Effector memory CD4-positive, alpha-beta T cell (primary cell): ENCODE measurements at regions not wholly inside any gene's neighbourhood (a gene's known extent, or its start where the extent isn't known, plus 50 kb on each side); places are given as distances from the start of the nearest gene placed in this dataset.
"Not testable (repeated sequence)": the region's sequence is repeated elsewhere in the genome, so short reads cannot be mapped to it uniquely, and the experiment has no call there.

Experiments used
- DNase-seq, 3 donors: peaks; one replicate each; pipeline ENCODE4 v3.0.0-alpha.2; 2020
- H3K27ac ChIP-seq: 2 replicates; pipeline ENCODE4 v1.7.0; 2013; ENCODE audit warnings: mild to moderate bottlenecking, low read length, moderate library complexity; ENCODE audit not compliant: insufficient read depth, poor library complexity, severe bottlenecking
- H3K27me3 ChIP-seq: replicated peaks from 2 replicates; pipeline ENCODE4 v1.7.0; 2013; ENCODE audit warnings: mild to moderate bottlenecking, low read length; ENCODE audit not compliant: insufficient read depth, control insufficient read depth, poor library complexity, severe bottlenecking
- H3K36me3 ChIP-seq: 2 replicates; pipeline ENCODE4 v1.7.0; 2013; ENCODE audit warnings: mild to moderate bottlenecking, low read length, moderate library complexity; ENCODE audit not compliant: control insufficient read depth, insufficient read depth
- H3K4me1 ChIP-seq: 2 replicates; pipeline ENCODE4 v1.7.0; 2013; ENCODE audit warnings: low read length, mild to moderate bottlenecking; ENCODE audit not compliant: control insufficient read depth, insufficient read depth, poor library complexity, severe bottlenecking
- H3K4me3 ChIP-seq: 2 replicates; pipeline ENCODE4 v1.7.0; 2013; ENCODE audit warnings: low read length, low read depth, mild to moderate bottlenecking; ENCODE audit not compliant: insufficient read depth, poor library complexity, severe bottlenecking
- H3K9me3 ChIP-seq: 2 replicates; pipeline ENCODE4 v1.7.0; 2013; ENCODE audit warnings: mild to moderate bottlenecking, low read length, moderate library complexity; ENCODE audit not compliant: control insufficient read depth

DNA sequence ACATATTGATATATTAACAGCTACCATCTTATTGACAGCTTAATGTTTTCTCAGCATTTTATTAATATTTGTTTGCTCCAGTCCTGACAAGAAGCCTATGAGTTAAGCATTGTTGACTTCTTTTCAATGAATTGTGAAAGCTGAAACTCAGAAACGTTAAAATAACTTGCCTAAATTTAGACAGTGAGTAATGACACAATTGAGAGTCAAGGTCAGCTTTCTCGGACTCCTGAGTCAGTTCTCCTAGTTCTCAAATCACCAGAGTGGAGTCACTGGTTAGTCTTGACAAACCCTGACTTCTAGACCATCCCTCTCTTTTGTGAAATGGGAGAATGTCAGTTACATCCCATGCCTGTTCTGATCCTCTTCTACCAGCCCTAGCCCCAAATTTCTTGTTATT, 222.7 kb upstream of the ACO1 start:
- Histone ChIP-seq H3K4me3 (no peak overlapping the region), H3K36me3 (no peaks in the 10 kb centered on the region), H3K27ac (no peak overlapping the region), H3K4me1 (no peaks in the 10 kb centered on the region), H3K9me3 (no peaks in the 10 kb centered on the region), H3K27me3 (no peaks in the 10 kb centered on the region)
- no peak for DNase-seq

DNA sequence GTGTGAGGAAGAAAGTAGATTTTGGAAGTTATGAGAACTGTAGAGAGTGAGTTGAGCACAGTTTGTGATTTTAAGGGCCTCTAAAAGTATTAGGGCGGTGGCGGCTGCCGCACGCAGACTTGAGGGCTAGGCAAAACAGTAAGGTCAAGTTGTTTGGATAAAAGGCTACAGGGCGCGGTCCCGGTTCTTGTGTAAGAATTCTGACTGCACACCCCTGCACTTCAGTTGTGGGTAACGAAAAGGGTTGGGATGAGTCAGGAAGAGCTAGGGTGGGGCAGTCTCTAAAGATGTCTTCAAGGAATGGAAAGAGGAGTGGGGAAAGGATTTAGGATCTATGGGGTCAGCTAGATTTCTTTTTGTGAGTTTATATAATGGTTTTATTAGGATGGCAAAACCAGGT, 218.1 kb upstream of the ACO1 start:
- H3K36me3 ChIP-seq, H3K4me3 ChIP-seq, DNase-seq, H3K27ac ChIP-seq, H3K4me1 ChIP-seq, H3K9me3 ChIP-seq, H3K27me3 ChIP-seq: not testable (repeated sequence)

DNA sequence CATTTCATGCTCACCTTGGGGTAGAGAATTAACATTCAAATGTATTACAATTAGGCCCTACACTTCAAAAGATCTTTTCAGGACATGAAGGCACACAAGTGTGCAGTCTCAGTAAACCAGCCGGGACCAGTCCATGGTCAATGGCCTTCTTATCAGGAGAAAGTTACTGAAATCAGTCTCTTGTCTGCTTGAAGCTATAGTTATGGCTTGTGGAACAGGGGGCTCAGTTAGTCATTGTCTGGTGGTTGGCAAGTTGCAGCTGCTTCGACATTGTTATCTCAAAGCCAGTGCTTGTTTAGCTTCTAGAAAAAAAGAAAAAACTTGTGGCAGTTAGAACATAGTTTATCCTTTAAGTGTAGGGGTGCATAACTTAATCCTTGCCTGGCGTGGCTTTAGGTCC, 213.1 kb upstream of the ACO1 start:
- no peak for DNase-seq
- Histone ChIP-seq H3K27me3 (no peaks in the 10 kb centered on the region), H3K9me3 (no peaks in the 10 kb centered on the region), H3K4me1 (no peaks in the 10 kb centered on the region), H3K36me3 (no peaks in the 10 kb centered on the region), H3K27ac (no peak overlapping the region), H3K4me3 (no peak overlapping the region)

DNA sequence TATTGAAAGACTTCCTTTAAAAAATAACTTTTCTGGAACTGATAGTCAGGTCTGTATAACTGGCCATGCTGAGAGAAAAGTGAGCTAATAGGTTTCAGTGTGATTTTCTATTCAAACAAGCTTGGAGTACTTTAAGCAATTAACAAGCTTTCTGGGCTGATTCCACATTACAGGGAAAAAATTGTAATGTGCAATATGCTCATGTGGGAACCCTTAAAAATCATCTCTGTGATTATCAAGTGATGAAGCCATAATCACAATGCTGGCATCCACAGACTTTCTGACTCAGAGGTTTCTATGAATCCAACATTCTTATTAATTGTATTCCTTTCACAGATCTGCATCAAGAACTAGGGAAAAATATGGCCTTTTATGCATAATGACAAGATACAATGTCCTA, 212.2 kb upstream of the ACO1 start:
- Histone ChIP-seq H3K9me3 (no peaks in the 10 kb centered on the region), H3K27ac (no peak overlapping the region), H3K36me3 (no peaks in the 10 kb centered on the region)

DNA sequence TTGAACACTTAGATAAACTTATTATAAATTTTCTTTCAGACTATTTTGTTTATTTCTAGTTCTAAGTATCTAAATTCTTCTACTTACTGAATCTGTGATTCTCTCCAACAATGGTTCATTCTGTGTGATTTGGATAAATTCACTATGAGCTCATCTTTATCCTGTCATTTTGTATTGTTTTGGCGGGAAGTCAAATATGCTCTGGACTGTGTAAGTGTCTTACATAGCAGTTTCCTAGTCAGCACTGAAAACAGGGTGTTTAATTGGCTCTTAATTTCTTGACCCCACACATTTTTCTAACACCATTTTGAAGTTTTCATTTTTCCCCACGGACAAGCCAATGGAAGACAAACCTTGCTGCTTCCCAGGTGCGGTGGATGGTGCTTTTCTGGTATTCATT, 207.0 kb upstream of the ACO1 start:
- H3K4me1 ChIP-seq = no peaks in the 10 kb centered on the region
- H3K27me3 ChIP-seq = no peaks in the 10 kb centered on the region
- H3K9me3 ChIP-seq = no peaks in the 10 kb centered on the region
- no peaks in the 10 kb centered on the region for H3K36me3 ChIP-seq
- no peak for DNase-seq
- no peak overlapping the region for H3K4me3 ChIP-seq
- H3K27ac ChIP-seq = no peak overlapping the region

More for the DNA sequence above, 212.2 kb upstream of the ACO1 start:
- H3K4me1 ChIP-seq = no peaks in the 10 kb centered on the region
- H3K4me3 ChIP-seq = no peak overlapping the region
- H3K27me3 ChIP-seq = no peaks in the 10 kb centered on the region
- DNase-seq = no peak

DNA sequence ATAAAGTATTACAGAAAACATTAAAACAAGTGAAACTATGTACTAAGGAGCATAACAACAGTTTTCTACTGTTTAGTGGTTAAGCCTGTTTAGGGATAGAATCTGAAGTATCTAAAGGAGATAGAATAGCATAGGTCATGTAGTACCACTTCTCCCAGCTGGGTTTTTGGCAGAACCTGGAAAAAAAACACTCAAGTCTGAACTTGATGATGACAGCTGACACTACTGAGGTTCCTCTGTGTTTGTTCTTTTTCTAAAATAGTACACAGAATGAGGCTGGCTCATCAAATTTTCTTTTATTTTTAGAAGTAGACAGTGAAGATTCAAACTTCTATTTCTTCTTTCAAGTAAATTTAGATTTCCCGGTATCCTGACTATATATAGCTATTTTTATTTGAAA, 203.8 kb upstream of the ACO1 start:
- Histone ChIP-seq H3K27ac (no peak overlapping the region), H3K36me3 (no peaks in the 10 kb centered on the region), H3K4me3 (no peak overlapping the region), H3K9me3 (no peaks in the 10 kb centered on the region), H3K27me3 (no peaks in the 10 kb centered on the region), H3K4me1 (no peaks in the 10 kb centered on the region)
- DNase-seq = no peak

DNA sequence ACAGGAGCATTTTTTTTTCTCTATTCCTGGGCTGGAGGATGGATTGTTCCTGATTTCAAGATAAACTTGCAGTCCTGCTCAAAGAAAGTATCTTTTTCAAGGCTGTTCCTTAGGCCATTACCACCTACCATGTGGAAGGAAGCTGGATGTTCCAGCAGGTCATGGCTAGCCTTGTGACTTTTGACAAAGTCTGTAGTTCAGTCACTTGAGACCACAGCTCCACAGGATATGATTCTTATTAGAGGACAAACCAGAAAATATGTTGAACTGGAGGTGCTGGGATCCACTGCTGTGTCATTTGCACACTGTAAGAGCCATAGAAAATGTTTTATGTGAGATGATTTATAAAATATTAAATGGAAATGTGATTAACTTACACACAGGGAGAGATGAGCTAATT, 184.2 kb upstream of the ACO1 start:
- Histone ChIP-seq H3K4me1 (no peaks in the 10 kb centered on the region), H3K4me3 (no peak overlapping the region), H3K27ac (no peak overlapping the region), H3K9me3 (no peaks in the 10 kb centered on the region), H3K27me3 (no peaks in the 10 kb centered on the region), H3K36me3 (no peaks in the 10 kb centered on the region)
- no peak for DNase-seq

DNA sequence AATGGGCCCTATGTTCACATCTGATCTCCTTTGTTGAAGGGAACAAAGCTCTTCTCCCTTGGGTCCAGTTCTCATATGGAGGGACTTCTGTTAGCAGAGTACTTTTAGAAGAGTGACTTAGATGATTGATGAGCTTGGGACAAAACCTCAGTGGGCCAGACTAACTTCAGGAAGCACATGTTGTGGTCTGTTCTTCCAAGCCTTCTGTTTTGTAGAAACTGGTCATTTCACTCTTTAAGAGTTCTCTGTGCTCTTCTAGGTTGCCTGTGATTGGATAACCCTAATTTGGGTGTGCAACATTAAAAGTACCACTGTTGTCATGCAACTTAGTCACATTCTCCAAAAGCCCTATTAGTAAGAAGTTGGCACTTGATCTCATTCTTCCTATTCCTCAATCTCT, 183.5 kb upstream of the ACO1 start:
- Histone ChIP-seq H3K36me3 (no peaks in the 10 kb centered on the region), H3K27ac (no peak overlapping the region), H3K27me3 (no peaks in the 10 kb centered on the region), H3K4me1 (no peaks in the 10 kb centered on the region), H3K9me3 (no peaks in the 10 kb centered on the region), H3K4me3 (no peak overlapping the region)
- no peak for DNase-seq

DNA sequence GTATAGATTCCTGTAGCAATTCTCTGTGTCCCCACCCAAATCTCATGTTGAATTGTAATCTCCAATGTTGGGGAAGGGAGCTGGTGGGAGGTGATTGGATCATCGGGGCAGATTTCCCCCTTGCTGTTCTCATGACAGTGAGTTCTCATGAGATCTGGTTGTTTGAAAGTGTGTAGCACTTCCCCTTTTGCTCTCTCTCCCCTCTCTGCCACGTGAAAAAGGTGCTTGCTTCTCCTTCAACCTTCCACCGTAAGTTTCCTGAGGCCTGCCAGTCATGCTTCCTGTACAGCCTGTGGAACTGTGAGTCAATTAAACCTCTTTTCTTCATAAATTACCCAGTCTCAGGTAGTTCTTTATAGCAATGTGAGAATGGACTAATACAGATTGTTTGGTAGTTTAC, 175.3 kb upstream of the ACO1 start:
- H3K9me3 ChIP-seq, H3K4me1 ChIP-seq, H3K27me3 ChIP-seq, H3K27ac ChIP-seq, DNase-seq, H3K4me3 ChIP-seq, H3K36me3 ChIP-seq: not testable (repeated sequence)

DNA sequence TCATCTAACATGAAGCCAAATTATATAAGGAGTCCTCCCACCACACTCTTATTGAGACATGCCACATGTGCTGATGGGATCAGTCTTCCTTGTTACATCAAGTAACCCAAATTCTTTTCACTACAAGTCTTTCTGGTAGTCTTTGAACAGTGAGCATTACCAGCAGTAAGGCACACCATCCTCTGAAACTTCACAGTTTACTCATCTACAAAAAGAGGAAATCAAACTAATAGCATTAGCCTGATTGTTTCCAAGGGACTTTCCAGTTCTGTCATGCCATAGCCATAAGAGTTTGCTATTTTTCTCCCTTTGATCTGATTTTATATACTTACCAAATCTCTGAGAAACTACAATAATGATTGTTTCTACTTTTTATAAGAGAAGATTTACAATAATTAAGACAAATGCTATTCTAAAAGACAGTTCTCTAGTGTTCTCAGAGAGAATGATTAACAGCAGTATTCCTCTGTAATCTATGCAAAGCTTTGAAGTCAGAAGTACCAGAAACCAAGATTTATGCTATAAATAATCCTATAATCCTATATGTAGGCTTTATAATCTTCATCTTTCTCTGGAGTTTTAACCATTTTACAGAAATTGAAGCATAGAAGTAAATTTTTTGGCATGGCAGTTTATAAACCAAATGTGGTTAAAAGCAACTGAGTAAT, 166.2 kb upstream of the ACO1 start:
- Histone ChIP-seq H3K36me3 (no peaks in the 10 kb centered on the region), H3K9me3 (no peaks in the 10 kb centered on the region), H3K27me3 (no peaks in the 10 kb centered on the region), H3K4me1 (no peaks in the 10 kb centered on the region), H3K4me3 (no peak overlapping the region), H3K27ac (no peak overlapping the region)
- DNase-seq = no peak
